Naive thymus-derived CD8-positive, alpha-beta T cell (primary cell): ENCODE measurements at regions not wholly inside any gene's neighbourhood (a gene's known extent, or its start where the extent isn't known, plus 50 kb on each side); places are given as distances from the start of the nearest gene placed in this dataset.

Experiments used
- ATAC-seq, 2 donors: fragments of 150-1000 bp; cut with Tn5 transposase in 1 of 2; sonication (Bioruptor Pico), chemical (Tn5 transposase) in 1 of 2; 1 replicate in 1 of 2; 2 replicates in 1 of 2; pipeline ENCODE4 v1.10.0; 2021; ENCODE audit warnings: mild to moderate bottlenecking in 2 of 2, moderate library complexity in 2 of 2
- POLR2A ChIA-PET: fragments of 350-600 bp; sonication (Branson Sonifier 250); formaldehyde crosslinking; loops from one replicate; lab custom pipeline; 2021; ENCODE audit warnings: antibody characterized with exemption; lab: Charles Lee
- DNase-seq, 10 donors: peaks; one replicate each; pipeline versions ENCODE4 v3.0.0 to v3.0.0-alpha.2; 2020 to 2022
- H3K27ac Mint-ChIP-seq, 10 donors: one replicate each; pipeline ENCODE4 v1.8.0; 2020 to 2022; ENCODE audit warnings: mild to moderate bottlenecking in 10 of 10, mixed read lengths in 10 of 10, moderate library complexity in 4 of 10, inconsistent platforms in 1 of 10
- H3K27me3 Mint-ChIP-seq, 5 donors: one replicate each; pipeline ENCODE4 v1.8.0; 2021 to 2022; ENCODE audit warnings: mixed read lengths in 5 of 5
- H3K36me3 Mint-ChIP-seq, 3 donors: one replicate each; pipeline ENCODE4 v1.8.0; 2020 to 2022; ENCODE audit warnings: mixed read lengths in 3 of 3, mild to moderate bottlenecking in 2 of 3, inconsistent platforms in 1 of 3
- H3K4me1 Mint-ChIP-seq, 4 donors: one replicate each; pipeline ENCODE4 v1.8.0; 2021 to 2022; ENCODE audit warnings: mixed read lengths in 4 of 4
- H3K4me3 Mint-ChIP-seq, 10 donors: one replicate each; pipeline ENCODE4 v1.8.0; 2020 to 2022; ENCODE audit warnings: mild to moderate bottlenecking in 10 of 10, mixed read lengths in 10 of 10, moderate library complexity in 6 of 10, inconsistent platforms in 1 of 10
- H3K9me3 Mint-ChIP-seq, 9 donors: one replicate each; pipeline ENCODE4 v1.8.0; 2020 to 2022; ENCODE audit warnings: mixed read lengths in 9 of 9, mild to moderate bottlenecking in 3 of 9, inconsistent platforms in 1 of 9, moderate library complexity in 1 of 9

DNA sequence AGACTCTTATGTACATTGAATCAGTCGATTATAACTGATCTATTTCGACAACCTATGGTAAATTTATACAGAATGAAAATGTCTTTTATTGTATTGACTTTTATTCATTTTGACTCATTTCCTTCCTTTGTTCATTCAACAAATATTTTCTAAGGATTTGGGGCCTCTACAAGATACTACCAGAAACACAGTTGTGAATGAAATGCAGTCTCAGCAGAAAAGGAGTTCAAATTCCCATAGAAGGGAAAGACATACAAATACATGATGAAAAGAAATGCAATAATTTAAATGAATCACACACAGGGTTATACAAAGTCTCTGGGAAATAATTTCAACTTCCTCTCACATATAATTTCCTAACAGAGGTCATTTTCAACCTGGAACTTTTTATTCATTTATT is 134.0 kb upstream of the SEMA3A start:
- no peak overlapping the region for H3K27ac Mint-ChIP-seq
- POLR2A ChIA-PET: no interaction called here
- no peak for ATAC-seq

DNA sequence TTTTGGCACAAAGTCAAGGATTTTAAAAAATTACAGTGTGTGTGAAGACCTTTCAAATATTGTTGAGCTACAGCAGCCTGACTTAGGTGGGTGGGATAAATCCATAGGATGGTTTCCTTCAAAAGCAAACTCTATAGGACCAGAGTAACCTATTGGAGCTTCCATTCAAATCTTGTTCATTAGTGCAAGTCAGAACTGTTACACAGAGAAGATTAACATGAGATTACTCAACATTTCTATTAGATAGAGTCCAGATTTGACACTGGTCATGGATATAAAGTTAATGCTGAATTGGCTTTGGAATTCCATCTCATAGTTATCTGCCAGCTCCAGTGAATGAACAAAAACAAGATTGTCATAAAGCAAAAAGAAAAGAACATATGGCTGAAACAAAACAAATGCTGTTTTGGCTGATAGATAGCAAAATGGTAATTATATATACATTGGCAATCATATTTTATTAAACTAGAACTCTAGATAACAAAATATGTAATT is 129.6 kb upstream of the SEMA3A start:
- DNase-seq (no peak), ATAC-seq (no peak)
- POLR2A ChIA-PET: no interaction called here
- no peaks in the 10 kb centered on the region for H3K36me3 Mint-ChIP-seq
- peaks cover 0 to 5% (median 0%) of the 10 kb centered on the region in 5 donors for H3K27me3 Mint-ChIP-seq
- H3K4me1 Mint-ChIP-seq: no peaks in the 10 kb centered on the region
- H3K9me3 Mint-ChIP-seq: peaks cover 0 to 4% (median 1%) of the 10 kb centered on the region in 9 donors
- H3K27ac Mint-ChIP-seq: no peak overlapping the region
- H3K4me3 Mint-ChIP-seq: no peak overlapping the region

More for the DNA sequence above, 134.0 kb upstream of the SEMA3A start:
- Mint-ChIP-seq H3K27me3 (peaks cover 0 to 2% (median 0%) of the 10 kb centered on the region in 5 donors), H3K9me3 (peaks cover 0 to 2% (median 0%) of the 10 kb centered on the region in 9 donors), H3K4me1 (no peaks in the 10 kb centered on the region), H3K4me3 (no peak overlapping the region), H3K36me3 (no peaks in the 10 kb centered on the region)
- no peak for DNase-seq

DNA sequence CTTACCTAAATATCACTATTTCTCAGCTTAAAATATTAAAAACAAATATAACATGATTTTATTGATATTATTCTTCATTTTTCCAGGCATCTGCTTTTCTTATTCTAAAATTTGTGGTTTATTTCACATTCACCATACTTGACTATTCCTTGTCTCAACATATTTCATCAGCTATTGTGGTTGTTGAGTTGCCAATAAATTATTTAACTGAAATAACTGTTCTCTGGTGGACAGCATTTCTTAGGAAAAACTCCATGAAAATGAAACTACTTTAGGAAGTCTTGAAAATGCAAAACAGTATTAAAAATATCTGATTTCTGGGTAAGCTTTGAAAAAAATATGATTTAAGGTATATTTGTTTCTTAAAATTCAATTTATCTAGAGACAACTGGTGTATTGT is 122.9 kb upstream of the SEMA3A start:
- ATAC-seq (no peak), DNase-seq (no peak)
- H3K4me3 Mint-ChIP-seq: no peak overlapping the region
- no peaks in the 10 kb centered on the region for H3K36me3 Mint-ChIP-seq
- H3K9me3 Mint-ChIP-seq: peaks cover 0 to 4% (median 1%) of the 10 kb centered on the region in 9 donors
- POLR2A ChIA-PET: no interaction called here
- H3K27ac Mint-ChIP-seq: no peak overlapping the region
- H3K4me1 Mint-ChIP-seq: no peaks in the 10 kb centered on the region
- peaks cover 0 to 5% (median 0%) of the 10 kb centered on the region in 5 donors for H3K27me3 Mint-ChIP-seq

DNA sequence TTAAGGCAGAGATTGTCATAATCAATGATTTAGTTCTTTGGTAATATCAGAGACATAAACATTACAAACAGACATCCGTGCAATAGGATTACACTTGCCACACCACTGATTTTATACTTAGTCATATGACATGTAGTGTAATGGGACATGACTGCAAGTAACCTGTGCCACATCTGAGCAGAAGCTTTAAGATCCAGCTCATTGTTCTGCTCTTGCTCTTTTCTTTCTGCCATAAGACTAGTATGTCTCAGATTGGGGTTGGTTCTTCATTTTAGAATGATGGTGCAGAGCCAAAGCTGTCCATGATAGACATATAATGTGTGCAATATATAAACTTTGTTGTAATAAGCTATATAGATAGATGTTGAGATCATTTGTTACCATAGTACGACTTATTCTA is 119.7 kb upstream of the SEMA3A start:
- Mint-ChIP-seq H3K27me3 (peaks cover 0 to under 1% (median 0%) of the 10 kb centered on the region in 5 donors), H3K9me3 (no peaks in the 10 kb centered on the region), H3K27ac (no peak overlapping the region), H3K4me1 (no peaks in the 10 kb centered on the region), H3K4me3 (no peak overlapping the region), H3K36me3 (no peaks in the 10 kb centered on the region)
- POLR2A ChIA-PET: no interaction called here
- ATAC-seq: no peak
- DNase-seq: no peak

DNA sequence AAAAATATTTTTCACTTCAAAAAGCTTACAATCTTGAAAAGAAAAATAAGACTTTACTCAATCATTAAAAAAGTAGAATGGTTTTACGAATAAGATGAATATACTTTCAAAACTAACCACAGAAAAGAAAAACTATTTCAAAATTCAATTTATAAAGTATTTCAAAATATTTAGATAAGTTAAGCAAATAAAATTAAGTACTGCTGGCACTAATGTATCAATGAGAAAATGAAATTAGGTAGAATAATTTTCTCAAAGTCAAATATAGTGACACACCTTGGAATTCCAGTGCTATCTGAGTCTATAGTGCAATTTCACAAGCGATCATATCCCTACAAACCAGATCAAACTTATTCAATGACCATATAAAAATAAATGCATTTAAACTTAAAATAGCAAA is 109.8 kb upstream of the SEMA3A start:
- ATAC-seq: no peak
- Mint-ChIP-seq H3K27ac (no peak overlapping the region), H3K9me3 (no peaks in the 10 kb centered on the region), H3K36me3 (no peaks in the 10 kb centered on the region), H3K27me3 (peaks cover 0 to 9% (median 2%) of the 10 kb centered on the region in 5 donors), H3K4me1 (no peaks in the 10 kb centered on the region), H3K4me3 (no peak overlapping the region)
- POLR2A ChIA-PET: no interaction called here
- no peak for DNase-seq

DNA sequence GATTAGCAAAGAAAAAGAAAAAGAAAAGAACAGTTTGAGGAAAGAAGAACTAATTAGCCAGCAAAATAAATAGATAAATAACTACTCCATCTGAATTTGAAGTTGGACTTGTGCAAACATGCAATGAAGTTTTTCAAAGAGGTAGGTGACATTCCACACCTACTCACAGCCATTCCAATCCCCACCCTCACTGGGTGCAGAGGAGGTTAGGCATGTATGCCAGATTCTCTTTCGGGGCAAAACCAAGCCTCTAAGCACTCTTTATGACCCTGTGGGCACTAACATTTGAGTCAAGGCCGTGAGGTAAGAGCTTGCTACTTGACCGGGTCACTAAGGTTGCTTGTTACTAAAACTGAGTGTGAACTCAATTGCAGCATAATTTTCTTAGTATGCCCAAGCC is 108.4 kb upstream of the SEMA3A start:
- no peak for DNase-seq
- no peak for ATAC-seq
- Mint-ChIP-seq H3K4me3 (no peak overlapping the region), H3K9me3 (no peaks in the 10 kb centered on the region), H3K4me1 (no peaks in the 10 kb centered on the region), H3K27ac (no peak overlapping the region), H3K27me3 (no peaks in the 10 kb centered on the region), H3K36me3 (no peaks in the 10 kb centered on the region)
- POLR2A ChIA-PET: no interaction called here

DNA sequence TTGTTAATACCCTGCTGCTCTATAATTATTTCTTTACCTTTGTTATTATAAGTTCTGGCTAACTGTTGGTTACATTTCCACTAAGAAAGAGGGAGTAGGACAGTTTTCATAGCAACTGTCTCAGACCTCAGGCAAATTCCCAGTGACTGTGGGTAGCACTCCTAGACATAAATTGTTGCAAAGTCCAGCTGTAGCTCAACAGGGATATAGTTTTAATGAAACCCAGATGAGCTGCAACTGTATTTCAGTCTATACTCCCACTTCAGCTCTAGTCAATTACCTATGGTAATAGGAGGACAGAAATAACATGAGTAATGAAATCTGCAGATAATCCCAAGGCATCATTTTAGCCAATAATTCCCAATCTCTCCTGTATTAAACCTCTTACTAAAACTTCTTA is 103.0 kb upstream of the SEMA3A start:
- no peaks in the 10 kb centered on the region for H3K9me3 Mint-ChIP-seq
- peaks cover 0 to 2% (median 0%) of the 10 kb centered on the region in 5 donors for H3K27me3 Mint-ChIP-seq
- POLR2A ChIA-PET: no interaction called here
- H3K36me3 Mint-ChIP-seq: no peaks in the 10 kb centered on the region
- ATAC-seq (no peak), DNase-seq (no peak)
- H3K4me1 Mint-ChIP-seq: no peaks in the 10 kb centered on the region
- no peak overlapping the region for H3K4me3 Mint-ChIP-seq
- H3K27ac Mint-ChIP-seq: no peak overlapping the region

DNA sequence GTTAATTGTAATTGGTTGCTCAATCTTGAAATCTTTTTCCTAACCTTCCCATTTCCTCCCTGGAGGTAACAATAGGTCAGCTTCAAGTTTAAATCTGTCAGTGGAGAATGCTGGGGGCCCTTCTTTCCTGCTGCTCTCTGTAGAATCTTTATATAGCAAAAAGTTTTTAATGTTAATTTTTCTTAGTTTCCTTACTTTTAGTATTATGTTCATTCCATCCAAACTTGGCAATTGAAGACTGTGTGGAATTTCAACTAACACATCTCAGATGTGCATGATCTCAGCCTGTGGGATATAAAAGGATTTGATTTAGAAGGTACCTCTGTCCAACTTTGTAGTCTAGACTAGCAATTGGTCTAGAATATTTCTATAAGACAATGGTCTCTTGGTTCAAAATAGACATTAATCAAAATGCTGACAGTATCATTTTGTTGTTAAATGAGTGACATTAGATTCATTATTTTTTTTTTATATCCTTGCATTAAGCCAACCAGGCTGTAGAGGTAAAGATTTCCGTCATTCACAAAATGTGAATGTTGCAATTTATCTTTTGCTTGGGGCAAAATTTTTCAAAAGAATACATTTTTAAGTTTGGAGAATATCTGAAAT is 100.4 kb upstream of the SEMA3A start:
- ATAC-seq: no peak
- Mint-ChIP-seq H3K9me3 (no peaks in the 10 kb centered on the region), H3K4me1 (no peaks in the 10 kb centered on the region), H3K4me3 (no peak overlapping the region), H3K27ac (no peak overlapping the region), H3K27me3 (peaks cover 0 to 3% (median 0%) of the 10 kb centered on the region in 5 donors), H3K36me3 (no peaks in the 10 kb centered on the region)
- DNase-seq: no peak
- POLR2A ChIA-PET: no interaction called here

DNA sequence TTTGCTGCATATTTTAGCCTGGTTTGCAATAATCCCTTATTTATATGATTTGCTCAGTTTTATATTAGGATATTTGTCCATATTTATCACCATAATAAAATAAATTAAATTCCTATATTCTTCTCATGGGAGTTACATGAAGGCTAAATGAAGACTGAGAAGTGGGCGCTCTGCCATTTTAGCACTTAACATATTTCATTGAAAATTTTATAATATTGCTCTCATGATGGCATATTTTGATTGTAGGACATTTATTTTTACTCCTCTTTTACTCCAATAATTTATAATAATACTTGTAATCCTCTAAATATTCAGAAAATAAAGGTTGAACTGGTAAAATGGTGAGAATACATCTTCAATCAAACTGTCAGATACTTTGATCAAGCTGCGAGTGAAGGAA is 99.8 kb upstream of the SEMA3A start:
- no peak for ATAC-seq
- Mint-ChIP-seq H3K4me3 (no peak overlapping the region), H3K36me3 (no peaks in the 10 kb centered on the region), H3K9me3 (no peaks in the 10 kb centered on the region), H3K27me3 (peaks cover 0 to 3% (median 0%) of the 10 kb centered on the region in 5 donors), H3K4me1 (no peaks in the 10 kb centered on the region), H3K27ac (no peak overlapping the region)
- DNase-seq: no peak
- POLR2A ChIA-PET: no interaction called here

DNA sequence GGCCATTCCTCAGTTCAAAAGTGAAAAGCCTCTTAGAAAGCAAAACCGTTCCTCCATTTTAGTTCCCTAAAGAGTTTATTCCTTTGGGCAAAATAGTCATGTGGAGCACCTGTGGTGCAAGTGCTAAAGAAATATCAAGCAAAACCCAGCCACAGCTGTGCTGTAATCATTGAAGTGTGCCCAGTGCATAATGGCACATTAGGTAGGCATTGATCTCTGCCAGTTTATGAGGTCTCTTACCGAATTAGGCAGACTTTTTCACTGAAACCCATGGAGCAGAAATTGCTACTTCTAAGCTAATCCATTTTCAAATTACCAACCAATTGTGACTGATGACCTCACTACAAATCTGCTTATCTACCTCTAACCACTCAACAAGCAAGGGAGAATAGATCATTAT is 97.2 kb upstream of the SEMA3A start:
- H3K9me3 Mint-ChIP-seq: no peaks in the 10 kb centered on the region
- no peak overlapping the region for H3K4me3 Mint-ChIP-seq
- ATAC-seq: no peak
- POLR2A ChIA-PET: no interaction called here
- no peaks in the 10 kb centered on the region for H3K4me1 Mint-ChIP-seq
- no peak for DNase-seq
- H3K27me3 Mint-ChIP-seq: peaks cover 0 to 3% (median 0%) of the 10 kb centered on the region in 5 donors
- no peak overlapping the region for H3K27ac Mint-ChIP-seq
- H3K36me3 Mint-ChIP-seq: no peaks in the 10 kb centered on the region

DNA sequence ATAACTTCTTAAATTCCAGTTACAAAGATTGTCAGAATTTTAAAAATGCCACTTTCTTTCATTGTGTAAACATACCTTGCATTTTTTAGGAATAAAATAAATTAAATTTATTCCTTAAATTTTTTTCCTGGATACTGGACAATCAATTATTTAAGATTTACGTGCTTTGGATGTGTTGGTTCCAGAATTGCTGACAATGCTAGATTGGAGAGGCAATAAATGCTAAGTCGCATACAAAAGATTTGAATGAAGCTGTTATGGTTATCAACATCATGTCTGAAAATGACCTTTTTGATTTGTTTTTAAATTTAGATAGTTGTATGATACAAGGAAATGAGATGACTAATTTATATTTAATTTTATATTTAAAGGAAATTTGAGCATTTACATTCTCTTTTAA is 89.2 kb upstream of the SEMA3A start:
- Mint-ChIP-seq H3K36me3 (no peaks in the 10 kb centered on the region), H3K4me3 (no peak overlapping the region), H3K27ac (no peak overlapping the region), H3K9me3 (no peaks in the 10 kb centered on the region), H3K27me3 (peaks cover 0 to 2% (median 0%) of the 10 kb centered on the region in 5 donors), H3K4me1 (no peaks in the 10 kb centered on the region)
- no peak for ATAC-seq
- DNase-seq: no peak
- POLR2A ChIA-PET: no interaction called here

DNA sequence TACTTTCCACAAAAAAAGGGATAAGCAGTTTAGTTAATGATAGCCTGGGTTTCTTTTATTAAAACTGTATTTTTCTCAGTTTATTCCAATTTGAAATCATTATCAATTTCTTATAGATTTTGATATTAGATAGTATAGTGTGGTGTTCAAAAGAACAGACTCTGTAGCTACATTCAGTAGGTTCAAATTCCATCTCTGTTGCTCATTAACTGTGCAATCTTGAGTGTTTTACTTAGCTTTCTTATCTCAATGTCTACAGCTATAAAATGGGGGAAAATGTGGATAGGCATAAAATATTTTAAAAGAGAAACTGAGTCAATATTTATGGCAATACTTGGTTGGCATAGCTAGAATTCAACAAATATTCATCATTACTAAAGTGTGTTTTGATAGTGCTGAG is 86.9 kb upstream of the SEMA3A start:
- Mint-ChIP-seq H3K27ac (no peak overlapping the region), H3K36me3 (no peaks in the 10 kb centered on the region), H3K4me1 (no peaks in the 10 kb centered on the region), H3K9me3 (no peaks in the 10 kb centered on the region), H3K4me3 (no peak overlapping the region), H3K27me3 (peaks cover 0 to 2% (median 0%) of the 10 kb centered on the region in 5 donors)
- DNase-seq (no peak), ATAC-seq (no peak)
- POLR2A ChIA-PET: no interaction called here

DNA sequence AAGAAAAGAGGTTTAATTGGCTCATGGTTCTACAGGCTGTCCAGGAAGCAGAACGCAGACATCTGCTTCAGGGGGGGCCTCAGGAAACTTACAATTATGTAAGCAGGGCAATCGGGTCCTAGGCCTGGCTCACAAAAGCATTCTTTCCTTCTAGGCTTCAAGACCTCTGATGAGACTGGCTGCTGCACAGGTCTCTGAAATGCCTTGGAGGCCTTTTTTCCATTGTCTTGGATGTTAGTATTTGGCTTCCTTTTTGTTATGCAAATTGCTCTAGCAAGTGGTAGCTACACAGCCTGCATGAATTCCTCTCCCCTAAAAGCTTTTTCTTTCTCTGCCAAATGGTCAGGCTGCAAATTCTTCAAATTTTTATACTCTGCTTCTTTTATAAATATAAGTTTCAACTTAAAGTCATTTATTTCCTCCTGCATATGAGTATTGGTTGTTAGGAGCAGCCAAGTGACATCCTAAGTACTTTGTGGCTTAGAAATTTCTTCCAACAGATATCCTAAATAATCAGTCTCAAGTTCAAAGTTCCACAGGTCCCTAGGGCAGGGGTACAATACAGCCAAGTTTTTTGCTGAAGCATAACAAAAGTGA is 83.1 kb upstream of the SEMA3A start:
- no peaks in the 10 kb centered on the region for H3K9me3 Mint-ChIP-seq
- H3K4me3 Mint-ChIP-seq: no peak overlapping the region
- ATAC-seq (no peak), DNase-seq (no peak)
- no peaks in the 10 kb centered on the region for H3K4me1 Mint-ChIP-seq
- no peak overlapping the region for H3K27ac Mint-ChIP-seq
- POLR2A ChIA-PET: no interaction called here
- H3K27me3 Mint-ChIP-seq: peaks cover 0 to 2% (median 0%) of the 10 kb centered on the region in 5 donors
- no peaks in the 10 kb centered on the region for H3K36me3 Mint-ChIP-seq
